Adrenal gland (tissue), 9 donors: ENCODE measurements at regions not wholly inside any gene's neighbourhood (a gene's known extent, or its start where the extent isn't known, plus 50 kb on each side); places are given as distances from the start of the nearest gene placed in this dataset.

Experiments
- DNase-seq, 7 donors: peaks; one replicate each; pipeline ENCODE4 v3.0.0-alpha.2; 2019 to 2020
- H3K27ac ChIP-seq, 5 donors: fragments of 200-600 bp; sonication (generic) in 4 of 5; 1 replicate in 3 of 5; 2 replicates in 2 of 5; pipeline versions ENCODE4 v1.5.1 to v1.8.0; 2016 to 2020; ENCODE audit warnings: mild to moderate bottlenecking in 1 of 5
- H3K27me3 ChIP-seq: fragments of 200-600 bp; 2 replicates; pipeline ENCODE4 v1.8.0; 2021
- H3K36me3 ChIP-seq, 2 donors: fragments of 200-600 bp; replicated peaks in 1 of 2; 1 replicate in 1 of 2; 2 replicates in 1 of 2; pipeline versions ENCODE4 v1.5.1 to v1.8.0; 2018 to 2022
- H3K4me1 ChIP-seq, 2 donors: fragments of 200-600 bp; replicated peaks in 1 of 2; 1 replicate in 1 of 2; 2 replicates in 1 of 2; pipeline versions ENCODE4 v1.5.1 to v1.8.0; 2018 to 2021
- H3K4me3 ChIP-seq, 4 donors: fragments of 200-600 bp; sonication (generic) in 3 of 4; one replicate each; pipeline ENCODE4 v1.5.1; 2016 to 2018
- H3K9me3 ChIP-seq, 3 donors: fragments of 200-600 bp; sonication (generic) in 1 of 3; replicated peaks in 1 of 3; 1 replicate in 2 of 3; 2 replicates in 1 of 3; pipeline versions ENCODE4 v1.5.1 to v1.8.0; 2016 to 2021
- CTCF ChIP-seq, 6 experiments: fragments of 450-650 bp in 4 of 6; fragments of 200-600 bp in 2 of 6; sonication (generic) in 1 of 6; IDR thresholded peaks; 1 replicate in 5 of 6; 2 replicates in 1 of 6; pipeline versions ENCODE4 v1.5.1 to v1.8.0; 2016 to 2021; ENCODE audit warnings: antibody characterized with exemption in 6 of 6, mild to moderate bottlenecking in 2 of 6, moderate library complexity in 1 of 6
- POLR2A ChIP-seq, 2 donors: fragments of 450-650 bp; IDR thresholded peaks; one replicate each; pipeline ENCODE4 v1.6.1; 2017; ENCODE audit warnings: antibody characterized with exemption in 2 of 2, mild to moderate bottlenecking in 2 of 2, moderate library complexity in 1 of 2
- WGBS, 4 donors: extraction: QIAGEN DNeasy Blood & Tissue Kit in 2 of 4; methylation state at CpG; one replicate each; pipeline versions ENCODE4 v1.1.5 to v1.1.7; 2013 to 2017; 5-methylcytosine and 5-hydroxymethylcytosine counted together
- intact Hi-C, 2 donors: fragments of 100-400 bp; cut with DNase I; formaldehyde crosslinking; loops; one replicate each; pipeline versions ENCODE4 v1.14.1 to v1.15.0; 2022 to 2023
- donor health status: healthy with polysubstance abuse.
- donor health status: Bipolar disorder and iron deficiency.
- donor health status: DM: yes; HTN: yes; CAD: no.
- donor health status: DM: no; HTN: no; CAD: no.
- donor health status: DM: no; HTN: no; CAD: no.

- H3K4me1 ChIP-seq, result no peaks in the 10 kb centered on the region
- H3K27me3 ChIP-seq, result no peaks in the 10 kb centered on the region
- no peaks in the 10 kb centered on the region for H3K9me3 ChIP-seq
- TF ChIP-seq POLR2A (IDR thresholded peaks at IDR 0.05), result no peak
- TF ChIP-seq CTCF (IDR thresholded peaks at IDR 0.05), result no peak
- 67 to 76% (median 74%) methylated on average over 12 to 17 of the region's 17 CpGs for WGBS, 4 donors
- intact Hi-C loops, result no loop called here
- DNase-seq, result no peak
- H3K27ac ChIP-seq, result no peak overlapping the region
- no peaks in the 10 kb centered on the region for H3K36me3 ChIP-seq
- H3K4me3 ChIP-seq, result no peak overlapping the region
Measured at GRCh38 chr14:99093532-99094517, 178.2 kb downstream of the BCL11B start.

GRCh38 chr14:99094901-99095300 is 177.1 kb downstream of the BCL11B start:
- Histone ChIP-seq H3K4me1 (no peaks in the 10 kb centered on the region), H3K27me3 (no peaks in the 10 kb centered on the region), H3K27ac (no peak overlapping the region), H3K9me3 (no peaks in the 10 kb centered on the region), H3K4me3 (no peak overlapping the region), H3K36me3 (no peaks in the 10 kb centered on the region)
- no peak for DNase-seq
- WGBS, 4 donors, result 84 to 90% (median 86%) methylated on average over 12 of the region's 12 CpGs
- no peak for TF ChIP-seq CTCF (IDR thresholded peaks at IDR 0.05)
- TF ChIP-seq POLR2A (IDR thresholded peaks at IDR 0.05), result no peak
- intact Hi-C loops, result no loop called here

- no peaks in the 10 kb centered on the region for H3K36me3 ChIP-seq
- no peaks in the 10 kb centered on the region for H3K27me3 ChIP-seq
- H3K27ac ChIP-seq, result no peak overlapping the region
- no peaks in the 10 kb centered on the region for H3K4me1 ChIP-seq
- no peaks in the 10 kb centered on the region for H3K9me3 ChIP-seq
- TF ChIP-seq CTCF (IDR thresholded peaks at IDR 0.05), result no peak
- TF ChIP-seq POLR2A (IDR thresholded peaks at IDR 0.05), result no peak
- WGBS, 4 donors, result 80 to 91% (median 90%) methylated on average over 2 of the region's 2 CpGs
- H3K4me3 ChIP-seq, result no peak overlapping the region
- intact Hi-C loops, result no loop called here
- DNase-seq, result no peak
Measured at GRCh38 chr14:99095369-99095768, 176.6 kb downstream of the BCL11B start.

- Histone ChIP-seq H3K27ac (no peak overlapping the region), H3K27me3 (no peaks in the 10 kb centered on the region), H3K36me3 (no peaks in the 10 kb centered on the region), H3K4me1 (no peaks in the 10 kb centered on the region), H3K4me3 (no peak overlapping the region), H3K9me3 (no peaks in the 10 kb centered on the region)
- TF ChIP-seq CTCF (IDR thresholded peaks at IDR 0.05), result no peak
- TF ChIP-seq POLR2A (IDR thresholded peaks at IDR 0.05), result no peak
- DNase-seq, result no peak
- 78 to 88% (median 83%) methylated on average over 5 to 6 of the region's 6 CpGs for WGBS, 4 donors
- intact Hi-C loops, result no loop called here
Measured at GRCh38 chr14:99098199-99098598, 173.8 kb downstream of the BCL11B start.
